Activated T-helper 17 cell treated with anti-CD3 and anti-CD28 coated beads, Interleukin-2, amount 50 U/mL, for 72 hours (primary cell): ENCODE measurements at regions not wholly inside any gene's neighbourhood (a gene's known extent, or its start where the extent isn't known, plus 50 kb on each side); places are given as distances from the start of the nearest gene placed in this dataset.

Experiments used
- ATAC-seq: fragments of 150-1000 bp; cut with Tn5 transposase; replicated peaks from 2 replicates; pipeline ENCODE4 v1.10.0; 2021; ENCODE audit warnings: mild to moderate bottlenecking, moderate library complexity
- H3K27ac Mint-ChIP-seq: one replicate; pipeline ENCODE4 v1.8.0; 2022; ENCODE audit warnings: mixed read lengths
- H3K27me3 Mint-ChIP-seq: one replicate; pipeline ENCODE4 v1.8.0; 2022; ENCODE audit warnings: mixed read lengths
- H3K36me3 Mint-ChIP-seq: one replicate; pipeline ENCODE4 v1.8.0; 2022; ENCODE audit warnings: low read depth, mild to moderate bottlenecking, mixed read lengths
- H3K4me1 Mint-ChIP-seq: one replicate; pipeline ENCODE4 v1.8.0; 2022; ENCODE audit warnings: mixed read lengths
- H3K4me3 Mint-ChIP-seq: one replicate; pipeline ENCODE4 v1.8.0; 2022; ENCODE audit warnings: mild to moderate bottlenecking, mixed read lengths
- H3K9me3 Mint-ChIP-seq: one replicate; pipeline ENCODE4 v1.8.0; 2022; ENCODE audit warnings: mixed read lengths

DNA sequence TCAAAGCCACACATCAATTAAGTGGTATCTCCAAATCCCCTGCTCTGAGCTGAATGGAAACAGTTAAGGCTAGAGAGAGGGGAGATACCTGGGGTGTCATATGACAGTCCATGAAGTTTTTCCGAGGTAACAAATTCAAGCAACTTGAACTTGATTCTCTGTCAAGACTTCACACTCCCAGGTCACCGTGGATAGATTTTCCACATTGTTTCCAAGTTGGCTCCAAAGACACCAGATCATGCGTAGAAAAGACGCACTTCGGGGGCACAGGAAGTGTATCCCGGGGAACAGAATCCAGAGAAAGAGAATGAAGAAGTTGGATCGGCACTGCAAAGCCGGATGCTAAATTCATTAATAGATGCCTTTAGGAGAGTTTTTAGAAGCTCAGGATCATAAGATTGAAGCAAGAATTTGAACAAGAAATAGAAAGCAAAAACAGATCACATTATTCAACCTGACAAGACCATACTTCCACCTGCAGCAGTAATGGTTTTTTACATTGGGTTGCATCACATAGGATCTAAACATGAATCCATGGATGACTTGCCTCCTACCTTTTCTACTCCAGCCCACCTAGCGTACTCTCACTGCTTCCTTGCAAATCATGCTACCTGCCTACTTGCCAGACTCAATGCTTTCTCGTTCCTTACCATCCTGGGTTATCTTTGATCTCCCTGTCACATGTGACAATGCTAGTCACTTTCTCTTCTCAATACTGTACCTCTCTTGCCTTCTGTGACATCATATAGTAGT, 253.0 kb upstream of the ADAMTS9 start:
- Mint-ChIP-seq H3K36me3 (no peaks in the 10 kb centered on the region), H3K27ac (no peak overlapping the region), H3K4me3 (no peak overlapping the region), H3K4me1 (no peaks in the 10 kb centered on the region), H3K9me3 (peaks cover 15% of the 10 kb centered on the region), H3K27me3 (no peaks in the 10 kb centered on the region)
- ATAC-seq = no peak

DNA sequence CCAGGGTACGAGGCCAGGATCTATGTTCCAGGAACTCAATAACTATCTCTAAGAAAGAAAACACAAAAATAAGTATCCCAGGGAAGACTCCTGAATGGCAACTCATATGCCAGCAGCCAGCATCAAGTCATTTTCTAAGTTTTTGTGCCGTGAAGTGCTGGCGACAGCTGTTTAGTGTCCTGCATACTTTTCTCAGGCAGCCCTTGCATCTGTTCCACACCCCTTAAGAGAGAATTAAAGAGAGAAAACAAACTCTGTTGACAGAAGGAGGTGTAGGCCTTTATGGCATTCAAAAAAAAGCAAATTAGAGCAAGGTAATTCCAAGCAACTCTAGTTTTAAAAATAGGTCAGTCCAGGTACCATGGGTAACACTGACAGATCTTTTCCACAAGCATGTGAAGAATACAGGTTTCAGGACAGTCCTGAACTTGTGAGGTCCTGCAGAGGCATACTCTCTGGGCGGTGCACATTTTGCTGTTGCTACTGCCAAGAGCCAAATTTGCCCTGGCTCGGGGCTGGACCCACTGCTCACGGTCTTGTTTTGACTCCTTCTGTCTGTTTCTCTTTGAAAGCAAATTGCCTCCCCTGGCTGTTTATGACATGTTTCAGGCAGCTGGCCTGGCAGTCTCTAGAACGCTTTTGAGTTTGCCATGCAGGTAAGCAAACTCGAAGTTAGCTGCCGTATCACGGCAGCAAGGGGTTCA, 252.1 kb upstream of the ADAMTS9 start:
- no peaks in the 10 kb centered on the region for H3K4me1 Mint-ChIP-seq
- H3K9me3 Mint-ChIP-seq = peaks cover 15% of the 10 kb centered on the region
- H3K27ac Mint-ChIP-seq = no peak overlapping the region
- no peak overlapping the region for H3K4me3 Mint-ChIP-seq
- H3K36me3 Mint-ChIP-seq = no peaks in the 10 kb centered on the region
- no peak for ATAC-seq
- H3K27me3 Mint-ChIP-seq = no peaks in the 10 kb centered on the region

DNA sequence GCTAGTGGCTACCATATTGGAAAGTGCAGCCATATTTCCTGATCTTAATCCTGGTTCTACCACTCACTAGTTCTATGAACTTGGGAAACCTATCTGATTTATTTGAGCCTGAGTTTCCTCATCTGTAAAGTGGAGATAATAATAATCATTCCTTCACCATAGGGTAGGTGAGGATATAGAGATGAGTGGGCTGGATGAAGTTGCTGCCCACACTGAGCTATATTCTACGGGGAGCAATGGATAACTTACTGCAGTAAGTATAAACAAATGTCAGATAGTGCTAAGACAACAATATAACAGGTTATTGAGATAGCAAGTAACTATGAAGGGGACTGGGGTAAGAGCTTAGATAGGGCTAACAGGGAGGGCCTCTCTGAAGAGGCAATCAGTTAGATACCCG, 251.5 kb upstream of the ADAMTS9 start:
- Mint-ChIP-seq H3K9me3 (peaks cover 18% of the 10 kb centered on the region), H3K4me1 (no peaks in the 10 kb centered on the region), H3K27ac (no peak overlapping the region), H3K27me3 (no peaks in the 10 kb centered on the region), H3K4me3 (no peak overlapping the region), H3K36me3 (no peaks in the 10 kb centered on the region)
- ATAC-seq = no peak

DNA sequence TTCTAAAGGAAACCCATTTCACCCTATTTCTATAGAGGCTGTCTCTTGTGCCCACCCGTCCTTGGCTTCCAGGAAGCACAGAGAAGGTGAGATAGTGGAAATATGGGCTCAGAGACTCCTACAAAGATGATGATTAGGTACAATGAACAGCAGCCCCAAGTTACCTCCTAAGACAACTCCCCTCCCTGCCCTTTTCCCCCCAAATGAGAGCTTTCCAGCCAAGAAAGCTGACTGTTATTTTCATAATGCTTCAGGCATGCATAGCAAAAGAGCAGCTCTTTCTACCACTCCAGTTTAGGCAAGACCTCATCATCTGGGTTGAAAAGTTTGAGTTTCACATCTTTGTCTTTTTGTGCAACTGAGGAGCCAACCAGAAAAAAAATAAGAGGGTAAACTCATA, 248.8 kb upstream of the ADAMTS9 start:
- H3K27me3 Mint-ChIP-seq = no peaks in the 10 kb centered on the region
- ATAC-seq = no peak
- H3K36me3 Mint-ChIP-seq = no peaks in the 10 kb centered on the region
- H3K4me3 Mint-ChIP-seq = no peak overlapping the region
- peaks cover 21% of the 10 kb centered on the region for H3K9me3 Mint-ChIP-seq
- H3K27ac Mint-ChIP-seq = no peak overlapping the region
- no peaks in the 10 kb centered on the region for H3K4me1 Mint-ChIP-seq

DNA sequence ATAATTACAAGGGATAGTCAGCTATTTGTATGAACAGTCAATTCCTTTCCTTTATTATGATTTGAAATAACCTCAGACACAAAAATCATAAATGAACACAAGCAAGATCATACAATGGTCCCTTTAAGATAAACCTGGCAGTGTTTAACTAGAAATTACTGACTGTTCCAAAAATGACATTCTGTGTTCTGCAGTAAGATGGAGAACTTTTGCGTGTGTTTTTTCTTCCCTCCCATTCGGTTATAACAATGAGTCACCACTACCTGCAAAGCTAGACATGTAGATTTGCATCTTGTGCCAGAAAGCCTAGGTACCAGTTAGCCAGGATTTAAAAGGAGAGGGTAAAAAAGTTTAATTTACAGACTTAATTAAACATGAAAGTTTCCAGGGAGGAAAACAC, 248.2 kb upstream of the ADAMTS9 start:
- no peaks in the 10 kb centered on the region for H3K4me1 Mint-ChIP-seq
- no peaks in the 10 kb centered on the region for H3K27me3 Mint-ChIP-seq
- peaks cover 21% of the 10 kb centered on the region for H3K9me3 Mint-ChIP-seq
- ATAC-seq = no peak
- H3K36me3 Mint-ChIP-seq = no peaks in the 10 kb centered on the region
- no peak overlapping the region for H3K4me3 Mint-ChIP-seq
- no peak overlapping the region for H3K27ac Mint-ChIP-seq

DNA sequence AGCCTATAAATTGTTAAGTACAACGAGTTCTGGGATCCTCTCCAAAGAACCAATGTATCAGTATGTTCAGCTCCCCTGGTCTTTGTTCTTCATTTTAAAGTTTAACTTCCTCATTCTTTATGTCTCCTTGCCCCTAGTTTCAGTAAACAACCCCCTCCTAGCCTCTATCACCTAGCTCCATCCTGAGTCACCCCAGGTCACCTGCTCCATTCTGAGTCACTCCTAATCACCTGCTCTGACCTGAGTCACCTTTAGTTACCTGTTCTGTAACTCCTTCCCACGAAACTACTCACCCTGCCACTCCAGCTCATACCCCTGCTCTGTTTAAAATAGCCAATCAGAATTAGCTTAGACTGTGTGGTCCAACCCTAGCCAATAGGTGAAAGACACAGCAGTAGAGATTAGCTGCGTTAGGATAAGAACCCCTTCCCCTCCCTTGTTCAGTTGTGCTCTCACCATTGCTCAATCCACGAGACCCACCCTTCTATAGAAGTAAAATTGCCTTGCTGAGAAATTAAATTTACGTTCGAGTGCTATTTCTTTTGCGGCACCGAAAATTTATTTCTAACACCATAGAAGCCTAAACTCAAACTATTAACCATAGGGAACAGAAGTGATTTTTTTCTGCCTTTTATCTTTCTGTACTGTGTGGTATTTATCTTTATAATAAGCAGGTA, 245.0 kb upstream of the ADAMTS9 start:
- no peaks in the 10 kb centered on the region for H3K36me3 Mint-ChIP-seq
- H3K4me1 Mint-ChIP-seq = no peaks in the 10 kb centered on the region
- H3K27ac Mint-ChIP-seq = no peak overlapping the region
- H3K4me3 Mint-ChIP-seq = no peak overlapping the region
- no peak for ATAC-seq
- peaks cover 20% of the 10 kb centered on the region for H3K9me3 Mint-ChIP-seq
- no peaks in the 10 kb centered on the region for H3K27me3 Mint-ChIP-seq

DNA sequence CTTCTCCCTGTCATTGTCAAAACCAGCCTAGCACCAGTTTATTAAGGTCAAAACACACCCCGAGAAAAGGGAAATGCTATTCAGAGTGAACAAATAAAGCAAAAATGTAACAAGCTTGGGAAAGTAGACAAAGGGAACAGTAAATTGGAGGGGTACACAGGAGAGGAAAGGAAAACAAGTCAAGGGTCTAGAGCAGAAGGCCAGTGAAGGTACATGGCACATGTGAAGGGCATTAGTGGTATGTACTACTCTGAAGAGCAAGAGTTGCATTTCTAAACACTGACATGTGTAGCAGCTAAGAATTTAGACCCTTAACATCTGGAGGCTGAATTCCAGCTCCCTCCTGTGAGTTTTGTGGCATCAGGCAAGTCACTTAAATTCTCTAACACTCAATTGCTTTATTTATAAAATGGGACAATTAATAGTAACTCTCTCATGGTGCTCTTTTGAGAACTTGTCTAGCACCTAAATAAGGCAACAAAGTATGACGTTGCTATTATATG, 244.3 kb upstream of the ADAMTS9 start:
- no peaks in the 10 kb centered on the region for H3K27me3 Mint-ChIP-seq
- no peak overlapping the region for H3K4me3 Mint-ChIP-seq
- H3K4me1 Mint-ChIP-seq = no peaks in the 10 kb centered on the region
- H3K9me3 Mint-ChIP-seq = peaks cover 20% of the 10 kb centered on the region
- H3K36me3 Mint-ChIP-seq = no peaks in the 10 kb centered on the region
- no peak for ATAC-seq
- no peak overlapping the region for H3K27ac Mint-ChIP-seq

DNA sequence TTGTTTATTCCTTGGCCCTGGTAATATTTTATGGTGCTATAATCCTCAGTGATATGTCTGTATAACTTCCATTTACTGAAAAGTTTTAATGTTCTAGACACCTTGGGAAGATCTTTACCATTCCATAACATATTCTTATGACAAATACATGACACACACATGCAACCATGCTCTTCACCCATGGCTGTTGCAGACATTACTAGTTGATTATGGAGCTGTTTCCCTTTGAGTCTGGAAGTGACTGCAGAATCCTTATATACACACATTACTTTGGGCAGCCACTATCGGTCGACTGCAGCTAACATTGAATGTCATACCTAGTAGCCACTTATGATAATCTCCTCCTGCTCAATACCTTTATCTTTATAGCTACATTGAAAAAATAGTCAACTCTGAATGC, 243.1 kb upstream of the ADAMTS9 start:
- Mint-ChIP-seq H3K27me3 (no peaks in the 10 kb centered on the region), H3K9me3 (peaks cover 20% of the 10 kb centered on the region), H3K4me3 (no peak overlapping the region), H3K4me1 (no peaks in the 10 kb centered on the region), H3K27ac (no peak overlapping the region), H3K36me3 (no peaks in the 10 kb centered on the region)
- ATAC-seq = no peak

DNA sequence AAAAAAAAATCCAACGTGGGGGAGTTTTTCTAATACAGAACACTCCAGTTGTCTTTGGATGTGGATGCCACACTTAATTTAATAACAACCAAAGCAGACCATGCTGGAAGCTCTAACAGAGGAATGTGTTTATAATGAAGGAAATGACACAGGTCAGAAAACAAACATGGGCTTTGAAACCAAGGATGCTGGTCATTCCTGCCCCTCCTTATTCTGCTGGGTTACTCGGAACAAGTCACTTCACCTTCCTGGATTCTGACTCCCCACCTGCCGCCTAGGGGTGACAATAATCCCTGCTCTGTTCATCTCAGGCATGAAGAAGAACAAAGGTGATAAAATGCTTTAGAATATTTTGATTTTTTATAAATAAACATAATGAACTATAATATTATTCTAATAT, 240.9 kb upstream of the ADAMTS9 start:
- Mint-ChIP-seq H3K36me3 (no peaks in the 10 kb centered on the region), H3K9me3 (peaks cover 17% of the 10 kb centered on the region), H3K4me1 (no peaks in the 10 kb centered on the region), H3K27ac (no peak overlapping the region), H3K4me3 (no peak overlapping the region), H3K27me3 (no peaks in the 10 kb centered on the region)
- no peak for ATAC-seq

DNA sequence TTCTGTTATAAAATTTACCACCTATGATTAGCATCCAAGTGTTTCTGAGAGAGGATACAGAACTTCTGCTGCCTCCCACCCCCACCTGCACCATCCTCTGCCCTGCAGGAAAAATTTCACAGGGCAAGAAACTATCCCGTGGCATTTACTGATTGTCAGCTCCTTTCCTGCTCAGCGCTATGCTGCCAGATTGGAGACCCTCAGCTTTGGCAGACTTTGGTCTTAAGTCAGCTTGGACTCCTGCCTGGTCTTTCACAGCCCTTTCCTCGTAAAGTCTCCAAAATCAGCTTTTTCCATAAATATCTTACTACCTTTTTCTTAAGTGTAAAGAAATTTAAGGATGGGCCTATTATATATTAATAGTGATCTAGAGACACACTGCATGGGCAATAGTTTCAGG, 239.9 kb upstream of the ADAMTS9 start:
- ATAC-seq = no peak
- Mint-ChIP-seq H3K27me3 (no peaks in the 10 kb centered on the region), H3K4me3 (no peak overlapping the region), H3K36me3 (no peaks in the 10 kb centered on the region), H3K4me1 (no peaks in the 10 kb centered on the region), H3K27ac (no peak overlapping the region), H3K9me3 (peaks cover 10% of the 10 kb centered on the region)

DNA sequence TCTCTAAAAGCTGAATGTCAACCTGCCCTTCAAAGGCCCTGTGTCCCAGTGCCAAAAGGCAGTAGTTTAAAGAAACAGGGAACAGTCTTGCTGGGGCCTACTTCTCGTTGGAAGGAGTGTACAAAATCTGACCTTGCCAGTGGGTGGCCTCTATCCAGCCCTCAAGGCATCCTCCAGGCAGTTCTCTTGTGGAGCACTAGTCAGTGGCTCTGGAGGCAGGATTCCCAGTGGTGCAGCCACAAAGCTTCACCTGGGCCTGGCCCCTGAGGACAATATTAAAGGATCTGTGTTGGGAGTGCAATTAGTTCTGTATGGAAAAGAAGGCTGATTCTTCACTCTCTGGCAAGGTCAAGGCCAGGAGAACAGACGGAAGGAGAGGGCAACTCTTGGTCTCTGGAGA, 237.8 kb upstream of the ADAMTS9 start:
- Mint-ChIP-seq H3K27ac (no peak overlapping the region), H3K4me3 (no peak overlapping the region), H3K36me3 (no peaks in the 10 kb centered on the region), H3K4me1 (no peaks in the 10 kb centered on the region), H3K9me3 (peaks cover under 1% of the 10 kb centered on the region), H3K27me3 (no peaks in the 10 kb centered on the region)
- ATAC-seq = no peak

DNA sequence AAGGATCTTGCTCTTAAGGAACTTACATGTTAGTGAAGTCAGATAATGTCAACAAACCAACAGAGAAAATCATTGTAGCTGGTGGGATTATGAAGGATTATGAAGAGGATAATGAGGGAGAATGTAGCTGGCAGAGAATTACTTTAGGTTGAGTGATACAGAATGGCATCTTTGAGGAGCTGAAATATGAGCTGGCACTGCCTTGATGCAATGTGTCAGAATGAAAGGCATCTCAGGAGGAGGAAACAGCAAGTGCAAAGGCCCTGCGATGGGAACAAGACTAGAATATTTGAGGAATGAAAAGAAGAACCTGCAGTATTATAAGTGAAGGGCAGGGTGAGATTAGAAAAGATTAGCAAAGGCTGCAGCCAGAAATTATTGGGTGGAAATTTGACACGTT, 237.2 kb upstream of the ADAMTS9 start:
- Mint-ChIP-seq H3K4me1 (no peaks in the 10 kb centered on the region), H3K4me3 (no peak overlapping the region), H3K27ac (no peak overlapping the region), H3K27me3 (no peaks in the 10 kb centered on the region), H3K9me3 (no peaks in the 10 kb centered on the region), H3K36me3 (no peaks in the 10 kb centered on the region)
- ATAC-seq = no peak

DNA sequence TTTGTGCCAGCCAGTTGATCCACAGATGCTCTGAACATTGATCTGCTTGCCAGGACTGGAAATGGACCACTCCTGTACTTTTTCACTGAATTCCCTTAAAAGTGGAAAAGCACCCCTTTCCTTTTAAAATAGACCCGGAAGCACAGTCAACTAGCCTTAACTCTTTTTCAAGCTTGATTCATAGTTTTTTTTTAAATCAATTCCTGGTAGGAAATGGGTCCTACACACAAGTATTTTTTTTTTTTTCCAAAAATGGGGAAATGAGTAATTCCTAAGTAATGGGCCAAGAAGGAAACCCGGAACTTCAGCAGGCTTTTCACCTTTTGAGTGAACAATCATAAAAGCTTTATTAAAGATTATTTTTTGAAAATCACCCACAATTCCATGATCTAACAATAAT, 234.4 kb upstream of the ADAMTS9 start:
- H3K27me3 Mint-ChIP-seq = no peaks in the 10 kb centered on the region
- ATAC-seq = no peak
- no peak overlapping the region for H3K27ac Mint-ChIP-seq
- H3K4me3 Mint-ChIP-seq = no peak overlapping the region
- no peaks in the 10 kb centered on the region for H3K9me3 Mint-ChIP-seq
- H3K4me1 Mint-ChIP-seq = no peaks in the 10 kb centered on the region
- H3K36me3 Mint-ChIP-seq = no peaks in the 10 kb centered on the region

DNA sequence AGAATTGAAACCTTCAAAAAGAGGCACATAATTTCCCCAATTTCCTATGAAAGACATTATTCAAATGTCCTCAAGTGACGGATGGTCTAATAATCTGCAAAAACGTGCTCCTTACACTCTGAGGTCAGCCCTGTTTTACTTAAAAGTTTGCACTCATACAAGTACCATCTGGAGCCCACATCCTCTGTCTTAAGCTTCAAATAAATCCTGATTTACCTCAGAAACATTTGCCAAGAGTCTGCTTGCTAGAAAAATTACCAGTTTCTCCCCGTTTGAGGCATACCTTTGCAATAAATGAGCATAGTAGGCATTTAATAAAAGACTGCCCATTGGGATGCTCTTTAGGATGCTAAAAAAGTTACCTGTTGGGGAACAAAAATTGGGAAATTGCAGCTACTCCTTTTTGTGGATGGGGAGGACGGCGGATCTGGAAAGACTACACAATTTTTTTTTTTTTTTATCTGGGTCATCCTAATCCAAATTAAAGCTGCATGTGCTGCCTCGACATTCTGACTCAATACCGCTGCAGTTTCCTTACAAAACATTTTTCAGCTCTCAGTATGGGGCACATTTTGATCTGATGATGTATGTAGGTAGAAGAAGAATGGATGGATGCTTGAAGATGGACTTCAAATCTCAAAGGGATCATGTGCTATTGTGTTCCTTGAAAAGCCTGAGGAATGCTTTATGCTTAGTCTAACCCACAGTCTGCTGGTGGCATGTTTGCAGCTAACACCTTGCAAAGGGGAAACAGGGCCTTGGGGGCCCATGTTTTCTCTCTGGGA, 233.7 kb upstream of the ADAMTS9 start:
- H3K4me1 Mint-ChIP-seq = no peaks in the 10 kb centered on the region

More for the DNA sequence above, 233.7 kb upstream of the ADAMTS9 start:
- Mint-ChIP-seq H3K36me3 (no peaks in the 10 kb centered on the region), H3K27me3 (no peaks in the 10 kb centered on the region), H3K27ac (no peak overlapping the region), H3K4me3 (no peak overlapping the region), H3K9me3 (no peaks in the 10 kb centered on the region)
- no peak for ATAC-seq
